GM19351 (cell line): ENCODE measurements at regions not wholly inside any gene's neighbourhood (a gene's known extent, or its start where the extent isn't known, plus 50 kb on each side); places are given as distances from the start of the nearest gene placed in this dataset.
"Not testable (repeated sequence)": the region's sequence is repeated elsewhere in the genome, so short reads cannot be mapped to it uniquely, and the experiment has no call there.

Experiments
- ATAC-seq: cut with Tn5 transposase; IDR thresholded peaks from one replicate; pipeline ENCODE4 v1.9.1; 2021; ENCODE audit warnings: mild to moderate bottlenecking, moderate library complexity; ENCODE audit not compliant: unreplicated experiment

- no peak for ATAC-seq
These were observed 332.5 kb downstream of the VRK1 start for GRCh38 chr14:97129639-97130038.

GRCh38 chr14:97135847-97136246, 338.7 kb downstream of the VRK1 start:
- not testable (repeated sequence) for ATAC-seq

- ATAC-seq, result no peak
These were observed 340.5 kb downstream of the VRK1 start for GRCh38 chr14:97137705-97138104.

- no peak for ATAC-seq
These were observed 341.6 kb downstream of the VRK1 start for GRCh38 chr14:97138801-97139200.

GRCh38 chr14:97143011-97143410, 345.8 kb downstream of the VRK1 start:
- ATAC-seq, result no peak

GRCh38 chr14:97143456-97143855, 346.3 kb downstream of the VRK1 start:
- no peak for ATAC-seq

GRCh38 chr14:97148021-97148420, 350.8 kb downstream of the VRK1 start:
- ATAC-seq, result not testable (repeated sequence)

- no peak for ATAC-seq
These were observed 352.6 kb downstream of the VRK1 start for GRCh38 chr14:97149775-97150174.

GRCh38 chr14:97153527-97153926, 356.3 kb downstream of the VRK1 start:
- no peak for ATAC-seq

GRCh38 chr14:97155320-97155719, 358.1 kb downstream of the VRK1 start:
- no peak for ATAC-seq

GRCh38 chr14:97155814-97156213, 358.6 kb downstream of the VRK1 start:
- ATAC-seq, result no peak

GRCh38 chr14:97156705-97157104, 359.5 kb downstream of the VRK1 start:
- no peak for ATAC-seq

- ATAC-seq, result no peak
These were observed 360.9 kb downstream of the VRK1 start for GRCh38 chr14:97158102-97158501.

- no peak for ATAC-seq
These were observed 361.9 kb downstream of the VRK1 start for GRCh38 chr14:97159124-97159523.

- no peak for ATAC-seq
These were observed 365.4 kb downstream of the VRK1 start for GRCh38 chr14:97162621-97163020.

GRCh38 chr14:97164021-97164420, 366.8 kb downstream of the VRK1 start:
- no peak for ATAC-seq

- ATAC-seq, result no peak
These were observed 369.3 kb downstream of the VRK1 start for GRCh38 chr14:97166497-97166896.

GRCh38 chr14:97167577-97167976, 370.4 kb downstream of the VRK1 start:
- not testable (repeated sequence) for ATAC-seq

- no peak for ATAC-seq
These were observed 375.5 kb downstream of the VRK1 start for GRCh38 chr14:97172644-97173043.

GRCh38 chr14:97177016-97177415, 379.8 kb downstream of the VRK1 start:
- peak; percentile 75 for ATAC-seq

GRCh38 chr14:97177635-97178034, 380.5 kb downstream of the VRK1 start:
- no peak for ATAC-seq

- no peak for ATAC-seq
These were observed 381.6 kb downstream of the VRK1 start for GRCh38 chr14:97178781-97179180.

- no peak for ATAC-seq
These were observed 382.4 kb downstream of the VRK1 start for GRCh38 chr14:97179573-97179972.
